IMR-90 (cell line): ENCODE measurements at regions not wholly inside any gene's neighbourhood (a gene's known extent, or its start where the extent isn't known, plus 50 kb on each side); places are given as distances from the start of the nearest gene placed in this dataset.

Experiments used
- ATAC-seq: fragments of 200-7000 bp; cut with Tn5 transposase; 2 replicates; pipeline ENCODE4 v1.9.1; 2020; ENCODE audit warnings: low read depth, mild to moderate bottlenecking, moderate library complexity
- BruUV-seq: library from RNA; stranded (reverse); fragments of 400-500 nt; replicated peaks from 2 replicates; lab custom pipeline; 2021; lab: Mats Ljungman, UMichigan
- CTCF ChIA-PET: fragments of 300-600 bp; formaldehyde crosslinking; extraction: SDS; loops from one replicate; lab custom pipeline; 2021; ENCODE audit warnings: antibody characterized with exemption; lab: Yijun Ruan, JAX
- POLR2A ChIA-PET: fragments of 300-600 bp; sonication (Branson Sonifier 250); formaldehyde crosslinking; loops from one replicate; lab custom pipeline; 2022; ENCODE audit warnings: antibody characterized with exemption; ENCODE audit not compliant: unreplicated experiment; lab: Charles Lee
- DNase-seq: peaks from one replicate; pipeline ENCODE4 v3.0.0; 2013
- H2AFZ ChIP-seq: replicated peaks from 2 replicates; pipeline ENCODE3; 2013; ENCODE audit warnings: low read length, mild to moderate bottlenecking; ENCODE audit not compliant: poor library complexity
- H2AK5ac ChIP-seq: 2 replicates; pipeline ENCODE4 v1.6.1; 2013; ENCODE audit warnings: low read depth, low read length, inconsistent platforms
- H2AK9ac ChIP-seq: replicated peaks from 2 replicates; pipeline ENCODE3; 2013; ENCODE audit warnings: mild to moderate bottlenecking, low read depth, low read length, moderate library complexity; ENCODE audit not compliant: poor library complexity
- H2BK120ac ChIP-seq: 2 replicates; pipeline ENCODE4 v1.6.1; 2013; ENCODE audit warnings: low read depth, low read length, inconsistent platforms
- H2BK15ac ChIP-seq: 3 replicates; pipeline ENCODE4 v1.6.1; 2013; ENCODE audit warnings: low read depth, low read length, inconsistent platforms
- H2BK20ac ChIP-seq: 2 replicates; pipeline ENCODE4 v1.6.1; 2013; ENCODE audit warnings: low read depth, mild to moderate bottlenecking, inconsistent platforms, low read length, moderate library complexity
- H2BK5ac ChIP-seq: 2 replicates; pipeline ENCODE4 v1.6.1; 2013; ENCODE audit warnings: mild to moderate bottlenecking, low read depth, low read length, inconsistent platforms; ENCODE audit not compliant: poor library complexity, severe bottlenecking
- H3K14ac ChIP-seq: replicated peaks from 2 replicates; pipeline ENCODE4 v1.6.1; 2013; ENCODE audit warnings: low read depth, low read length, inconsistent platforms
- H3K18ac ChIP-seq: 2 replicates; pipeline ENCODE4 v1.6.1; 2013; ENCODE audit warnings: low read depth, low read length, control low read depth
- H3K23ac ChIP-seq: 2 replicates; pipeline ENCODE4 v1.6.1; 2013; ENCODE audit warnings: low read depth, low read length, inconsistent platforms
- H3K27ac ChIP-seq: 2 replicates; pipeline ENCODE4 v1.5.1; 2013; ENCODE audit warnings: mild to moderate bottlenecking, control low read depth, low read length; ENCODE audit not compliant: insufficient read depth
- H3K27me3 ChIP-seq: 2 replicates; pipeline ENCODE4 v1.6.1; 2013; ENCODE audit warnings: low read length; ENCODE audit not compliant: control insufficient read depth, insufficient read depth
- H3K36me3 ChIP-seq: 2 replicates; pipeline ENCODE4 v1.6.1; 2013; ENCODE audit warnings: low read length, mixed read lengths; ENCODE audit not compliant: control insufficient read depth, insufficient read depth
- H3K4ac ChIP-seq: 2 replicates; pipeline ENCODE4 v1.6.1; 2013; ENCODE audit warnings: low read depth, low read length, inconsistent platforms
- H3K4me1 ChIP-seq: 2 replicates; pipeline ENCODE4 v1.6.1; 2013; ENCODE audit warnings: low read length, mixed read lengths; ENCODE audit not compliant: control insufficient read depth, insufficient read depth
- H3K4me2 ChIP-seq: 2 replicates; pipeline ENCODE4 v1.6.1; 2013; ENCODE audit warnings: low read depth, mild to moderate bottlenecking, control low read depth, low read length, moderate library complexity
- H3K4me3 ChIP-seq: 2 replicates; pipeline ENCODE4 v1.5.1; 2013; ENCODE audit warnings: low read depth, mild to moderate bottlenecking, control low read depth, low read length, moderate library complexity; ENCODE audit not compliant: insufficient read depth
- H3K56ac ChIP-seq: 2 replicates; pipeline ENCODE4 v1.6.1; 2013; ENCODE audit warnings: low read length, inconsistent platforms; ENCODE audit not compliant: insufficient read depth; ENCODE audit errors: extremely low read depth
- H3K79me1 ChIP-seq, 2 experiments: 2 replicates each; pipeline ENCODE4 v1.6.1; 2013; ENCODE audit warnings: low read length in 2 of 2, inconsistent platforms in 1 of 2, low read depth in 1 of 2
- H3K9ac ChIP-seq: 2 replicates; pipeline ENCODE4 v1.6.1; 2013; ENCODE audit warnings: low read depth, low read length, control low read depth
- H3K9me1 ChIP-seq: 2 replicates; pipeline ENCODE4 v1.6.1; 2013; ENCODE audit warnings: low read length, inconsistent platforms; ENCODE audit not compliant: insufficient read depth
- H3K9me3 ChIP-seq: 2 replicates; pipeline ENCODE4 v1.6.1; 2013; ENCODE audit warnings: low read length; ENCODE audit not compliant: control insufficient read depth, insufficient read depth
- H4K20me1 ChIP-seq: 2 replicates; pipeline ENCODE4 v1.6.1; 2013; ENCODE audit warnings: low read length, inconsistent platforms; ENCODE audit not compliant: insufficient read depth
- H4K5ac ChIP-seq: 2 replicates; pipeline ENCODE4 v1.6.1; 2013; ENCODE audit warnings: mild to moderate bottlenecking, low read depth, low read length, control low read depth
- H4K8ac ChIP-seq, 2 experiments: 2 replicates each; pipeline ENCODE4 v1.6.1; 2013; ENCODE audit warnings: low read depth in 2 of 2, low read length in 2 of 2, control low read depth in 1 of 2, inconsistent platforms in 1 of 2
- H4K91ac ChIP-seq: 2 replicates; pipeline ENCODE4 v1.6.1; 2013; ENCODE audit warnings: low read depth, low read length, inconsistent platforms; ENCODE audit not compliant: insufficient read depth
- BHLHE40 ChIP-seq: fragments of 150-350 bp; IDR thresholded peaks from 2 replicates; pipeline ENCODE4 v1.6.1; 2016; ENCODE audit warnings: mild to moderate bottlenecking, low read depth, low read length
- CEBPB ChIP-seq: IDR thresholded peaks from 2 replicates; pipeline ENCODE4 v1.6.1; 2012; ENCODE audit warnings: low read depth, low read length, improper control_type of control experiment
- CHD1 ChIP-seq: IDR thresholded peaks from 2 replicates; pipeline ENCODE4 v1.6.1; 2012; ENCODE audit warnings: low read depth, low read length, improper control_type of control experiment
- MAZ ChIP-seq: IDR thresholded peaks from 2 replicates; pipeline ENCODE4 v1.6.1; 2012; ENCODE audit warnings: low read depth, mild to moderate bottlenecking, low read length, improper control_type of control experiment, moderate library complexity, borderline replicate concordance
- MXI1 ChIP-seq: IDR thresholded peaks from 2 replicates; pipeline ENCODE4 v1.6.1; 2012; ENCODE audit warnings: low read depth, mild to moderate bottlenecking, low read length, moderate library complexity, borderline replicate concordance
- NFE2L2 ChIP-seq: fragments of 150-350 bp; IDR thresholded peaks from 2 replicates; pipeline ENCODE4 v1.6.1; 2016; ENCODE audit warnings: low read depth, mild to moderate bottlenecking, low read length
- POLR2A ChIP-seq: IDR thresholded peaks from 2 replicates; pipeline ENCODE4 v1.6.1; 2012; ENCODE audit warnings: mild to moderate bottlenecking, low read depth, low read length
- RAD21 ChIP-seq: IDR thresholded peaks from 2 replicates; pipeline ENCODE4 v1.6.1; 2012; ENCODE audit warnings: low read length, improper control_type of control experiment
- RCOR1 ChIP-seq: IDR thresholded peaks from 2 replicates; pipeline ENCODE4 v1.6.1; 2012; ENCODE audit warnings: mild to moderate bottlenecking, low read length, improper control_type of control experiment; ENCODE audit not compliant: insufficient replicate concordance
- RFX5 ChIP-seq: IDR thresholded peaks from 2 replicates; pipeline ENCODE4 v1.8.0; 2012; ENCODE audit warnings: low read depth, mild to moderate bottlenecking, low read length, moderate library complexity
- SMC3 ChIP-seq: fragments of 150-350 bp; IDR thresholded peaks from 2 replicates; pipeline ENCODE4 v1.6.1; 2016; ENCODE audit warnings: low read depth, mild to moderate bottlenecking, antibody characterized with exemption, low read length, moderate library complexity
- WGBS, 2 experiments: methylation state at CpG; one replicate each; pipeline versions ENCODE4 v1.1.5 to v1.1.7; 2013; ENCODE audit warnings: missing lambda C conversion rate in 2 of 2; ENCODE audit not compliant: insufficient read length in 1 of 2; ENCODE audit errors: extremely low coverage in 2 of 2; 5-methylcytosine and 5-hydroxymethylcytosine counted together
- dilution Hi-C: fragments of 300-500 bp; cut with HindIII; formaldehyde crosslinking; loops from one replicate; pipeline ENCODE4 v1.14.3; 2018; ENCODE audit warnings: low sequenced_read_pairs; ENCODE audit not compliant: unreplicated experiment
- in situ Hi-C: fragments of 300-500 bp; cut with MboI; formaldehyde crosslinking; loops from 3 replicates; pipeline ENCODE4 v1.14.3; 2019; ENCODE audit warnings: low sequenced_read_pairs, inconsistent platforms, mixed read lengths
- intact Hi-C: fragments of 100-400 bp; cut with micrococcal nuclease; formaldehyde crosslinking; loops from 2 replicates; pipeline ENCODE4 v1.10.0; 2022
- TF ChIP-seq, protein P1 (sequence below): conservative IDR thresholded peaks from 2 replicates; pipeline ENCODE4 v1.5.1; 2012; ENCODE audit warnings: mild to moderate bottlenecking, low read depth, low read length, improper control_type of control experiment
- TF ChIP-seq, protein P2 (sequence below): fragments of 150-350 bp; IDR thresholded peaks from 2 replicates; pipeline ENCODE4 v1.6.1; 2017; ENCODE audit warnings: mild to moderate bottlenecking, antibody characterized with exemption, low read length, low read depth
- TF ChIP-seq, protein P3 (sequence below): fragments of 150-350 bp; IDR thresholded peaks from 2 replicates; pipeline ENCODE4 v1.6.1; 2016; ENCODE audit warnings: low read depth, mild to moderate bottlenecking, low read length, moderate library complexity, borderline replicate concordance

DNA sequence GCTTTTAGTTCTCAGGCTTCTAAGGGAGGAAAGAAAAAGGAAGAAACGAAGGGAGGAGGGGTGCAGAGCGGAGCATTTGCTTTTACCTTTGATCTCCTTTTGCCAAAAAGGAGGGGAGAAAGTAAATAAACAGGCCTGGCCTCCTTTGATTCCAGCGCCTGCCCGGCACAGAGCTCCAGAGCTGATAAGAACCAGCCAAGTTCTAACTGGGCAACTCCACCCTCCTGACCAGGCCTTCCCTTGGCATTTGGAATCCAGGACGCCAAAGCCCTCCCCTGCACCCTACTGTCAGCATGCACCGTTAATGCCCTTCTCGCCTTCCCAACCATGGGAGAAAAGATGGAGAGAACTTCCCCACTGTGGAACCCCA is 120.8 kb upstream of the PTPN1 start:
- Histone ChIP-seq H2AK9ac (no peak overlapping the region), H3K4me3 (no peak overlapping the region), H3K23ac (no peak overlapping the region), H3K56ac (no peak overlapping the region), H2BK15ac (no peak overlapping the region), H2BK5ac (no peak overlapping the region), H3K9me1 (no peaks in the 10 kb centered on the region), H3K36me3 (no peaks in the 10 kb centered on the region), H4K91ac (no peak overlapping the region), H2AFZ (no peak overlapping the region), H3K27ac (no peak overlapping the region), H3K79me1 (no peaks in the 10 kb centered on the region), H3K4me2 (no peak overlapping the region), H2BK20ac (no peak overlapping the region), H3K4me1 (no peaks in the 10 kb centered on the region), H3K4ac (no peak overlapping the region), H3K9me3 (no peaks in the 10 kb centered on the region), H3K9ac (no peak overlapping the region), H2BK120ac (no peak overlapping the region), H4K20me1 (no peaks in the 10 kb centered on the region), H2AK5ac (no peak overlapping the region), H3K27me3 (no peaks in the 10 kb centered on the region), H3K18ac (no peak overlapping the region), H4K8ac (no peak overlapping the region), H4K5ac (no peak overlapping the region), H3K14ac (no peak overlapping the region)
- CTCF ChIA-PET = no interaction called here
- POLR2A ChIA-PET = no interaction called here
- dilution Hi-C loops (no loop called here), intact Hi-C loops (no loop called here), in situ Hi-C loops (no loop called here)
- ATAC-seq (no peak), DNase-seq (no peak)
- no TSS peak for BruUV-seq
- TF ChIP-seq, protein P1, sequence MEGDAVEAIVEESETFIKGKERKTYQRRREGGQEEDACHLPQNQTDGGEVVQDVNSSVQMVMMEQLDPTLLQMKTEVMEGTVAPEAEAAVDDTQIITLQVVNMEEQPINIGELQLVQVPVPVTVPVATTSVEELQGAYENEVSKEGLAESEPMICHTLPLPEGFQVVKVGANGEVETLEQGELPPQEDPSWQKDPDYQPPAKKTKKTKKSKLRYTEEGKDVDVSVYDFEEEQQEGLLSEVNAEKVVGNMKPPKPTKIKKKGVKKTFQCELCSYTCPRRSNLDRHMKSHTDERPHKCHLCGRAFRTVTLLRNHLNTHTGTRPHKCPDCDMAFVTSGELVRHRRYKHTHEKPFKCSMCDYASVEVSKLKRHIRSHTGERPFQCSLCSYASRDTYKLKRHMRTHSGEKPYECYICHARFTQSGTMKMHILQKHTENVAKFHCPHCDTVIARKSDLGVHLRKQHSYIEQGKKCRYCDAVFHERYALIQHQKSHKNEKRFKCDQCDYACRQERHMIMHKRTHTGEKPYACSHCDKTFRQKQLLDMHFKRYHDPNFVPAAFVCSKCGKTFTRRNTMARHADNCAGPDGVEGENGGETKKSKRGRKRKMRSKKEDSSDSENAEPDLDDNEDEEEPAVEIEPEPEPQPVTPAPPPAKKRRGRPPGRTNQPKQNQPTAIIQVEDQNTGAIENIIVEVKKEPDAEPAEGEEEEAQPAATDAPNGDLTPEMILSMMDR = no peak
- TF ChIP-seq POLR2A = no peak
- TF ChIP-seq CHD1 = no peak
- TF ChIP-seq RCOR1 = no peak
- no peak for TF ChIP-seq BHLHE40
- TF ChIP-seq, protein P2, sequence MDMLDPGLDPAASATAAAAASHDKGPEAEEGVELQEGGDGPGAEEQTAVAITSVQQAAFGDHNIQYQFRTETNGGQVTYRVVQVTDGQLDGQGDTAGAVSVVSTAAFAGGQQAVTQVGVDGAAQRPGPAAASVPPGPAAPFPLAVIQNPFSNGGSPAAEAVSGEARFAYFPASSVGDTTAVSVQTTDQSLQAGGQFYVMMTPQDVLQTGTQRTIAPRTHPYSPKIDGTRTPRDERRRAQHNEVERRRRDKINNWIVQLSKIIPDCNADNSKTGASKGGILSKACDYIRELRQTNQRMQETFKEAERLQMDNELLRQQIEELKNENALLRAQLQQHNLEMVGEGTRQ = no peak
- no peak for TF ChIP-seq MXI1
- TF ChIP-seq RAD21 = no peak
- TF ChIP-seq, protein P3, sequence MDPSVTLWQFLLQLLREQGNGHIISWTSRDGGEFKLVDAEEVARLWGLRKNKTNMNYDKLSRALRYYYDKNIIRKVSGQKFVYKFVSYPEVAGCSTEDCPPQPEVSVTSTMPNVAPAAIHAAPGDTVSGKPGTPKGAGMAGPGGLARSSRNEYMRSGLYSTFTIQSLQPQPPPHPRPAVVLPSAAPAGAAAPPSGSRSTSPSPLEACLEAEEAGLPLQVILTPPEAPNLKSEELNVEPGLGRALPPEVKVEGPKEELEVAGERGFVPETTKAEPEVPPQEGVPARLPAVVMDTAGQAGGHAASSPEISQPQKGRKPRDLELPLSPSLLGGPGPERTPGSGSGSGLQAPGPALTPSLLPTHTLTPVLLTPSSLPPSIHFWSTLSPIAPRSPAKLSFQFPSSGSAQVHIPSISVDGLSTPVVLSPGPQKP = no peak
- no peak for TF ChIP-seq SMC3
- TF ChIP-seq NFE2L2 = no peak
- TF ChIP-seq MAZ = no peak
- TF ChIP-seq RFX5 = no peak
- no peak for TF ChIP-seq CEBPB
- WGBS, 2 experiments = 100% methylated on average over 1 of the region's 7 CpGs; no CpG with 5 or more reads in 1 of the 2 experiments
